KBM-7 (cell line): ENCODE measurements at regions not wholly inside any gene's neighbourhood (a gene's known extent, or its start where the extent isn't known, plus 50 kb on each side); places are given as distances from the start of the nearest gene placed in this dataset.
A peak's percentile ranks its signal among the peaks of the same experiment; 100 is the strongest.
"Not testable (repeated sequence)": the region's sequence is repeated elsewhere in the genome, so short reads cannot be mapped to it uniquely, and the experiment has no call there.

Experiments
- DNase-seq: peaks from one replicate; pipeline ENCODE4 v3.0.0-alpha.2; 2015
- in situ Hi-C: fragments of 300-500 bp; cut with MboI; formaldehyde crosslinking; loops from 2 replicates; pipeline ENCODE4 v1.14.3; 2020; ENCODE audit warnings: low sequenced_read_pairs, low pct_unique_long_range_greater_than_20kb, mixed read lengths

GRCh38 chr20:60092729-60093128 lies 134.5 kb downstream of the CDH26 start:
- in situ Hi-C loops: no loop called here
- no peak for DNase-seq

- no peak for DNase-seq
- in situ Hi-C loops: no loop called here
These were observed 137.2 kb downstream of the CDH26 start for GRCh38 chr20:60095456-60095855.

GRCh38 chr20:60096166-60096565 lies 137.9 kb downstream of the CDH26 start:
- in situ Hi-C loops: no loop called here
- no peak for DNase-seq

- in situ Hi-C loops: no loop called here
- peak; percentile 64 for DNase-seq
These were observed 139.1 kb downstream of the CDH26 start for GRCh38 chr20:60097285-60097684.

- in situ Hi-C loops: no loop called here
- no peak for DNase-seq
These were observed 142.6 kb downstream of the CDH26 start for GRCh38 chr20:60100780-60101179.

GRCh38 chr20:60101201-60101890 lies 143.1 kb downstream of the CDH26 start:
- in situ Hi-C loops: no loop called here

GRCh38 chr20:60101891-60102281 lies 143.7 kb downstream of the CDH26 start:
- in situ Hi-C loops: no loop called here
- DNase-seq: no peak

More at GRCh38 chr20:60101201-60101890, 143.1 kb downstream of the CDH26 start:
- no peak for DNase-seq

- DNase-seq: no peak
- in situ Hi-C loops: no loop called here
These were observed 144.5 kb downstream of the CDH26 start for GRCh38 chr20:60102665-60103210.

- peak; percentile 53 for DNase-seq
- in situ Hi-C loops: no loop called here
These were observed 147.0 kb downstream of the CDH26 start for GRCh38 chr20:60104993-60105803.

GRCh38 chr20:60106186-60106585 lies 148.0 kb downstream of the CDH26 start:
- in situ Hi-C loops, DNase-seq: not testable (repeated sequence)

GRCh38 chr20:60107621-60108390 lies 149.6 kb downstream of the CDH26 start:
- DNase-seq: no peak

GRCh38 chr20:60108397-60108796 lies 150.2 kb downstream of the CDH26 start:
- in situ Hi-C loops: no loop called here
- no peak for DNase-seq

More at GRCh38 chr20:60107621-60108390, 149.6 kb downstream of the CDH26 start:
- in situ Hi-C loops: no loop called here

- in situ Hi-C loops: no loop called here
These were observed 155.0 kb downstream of the CDH26 start for GRCh38 chr20:60113024-60113724.

GRCh38 chr20:60113771-60114170 lies 155.5 kb downstream of the CDH26 start:
- in situ Hi-C loops: no loop called here
- no peak for DNase-seq

More at GRCh38 chr20:60113024-60113724, 155.0 kb downstream of the CDH26 start:
- peak; percentile 72 for DNase-seq

GRCh38 chr20:60115451-60115850 lies 157.2 kb downstream of the CDH26 start:
- in situ Hi-C loops: no loop called here
- no peak for DNase-seq

- no peak for DNase-seq
- in situ Hi-C loops: no loop called here
These were observed 158.1 kb downstream of the CDH26 start for GRCh38 chr20:60116128-60116909.

GRCh38 chr20:60117065-60117464 lies 158.8 kb downstream of the CDH26 start:
- in situ Hi-C loops: no loop called here
- DNase-seq: peak; percentile 77

- DNase-seq: no peak
- in situ Hi-C loops: no loop called here
These were observed 163.7 kb downstream of the CDH26 start for GRCh38 chr20:60121903-60122302.
